Neuronal stem cell (in vitro differentiated cells): ENCODE measurements at regions not wholly inside any gene's neighbourhood (a gene's known extent, or its start where the extent isn't known, plus 50 kb on each side); places are given as distances from the start of the nearest gene placed in this dataset.

Source experiments
- DNase-seq: peaks from one replicate; pipeline ENCODE4 v3.0.0-alpha.2; 2013; ENCODE audit warnings: low spot score
- H2AFZ ChIP-seq: one replicate; pipeline ENCODE4 v1.6.1; 2013; ENCODE audit warnings: mild to moderate bottlenecking, low read length, inconsistent platforms
- H2AK5ac ChIP-seq: 2 replicates; pipeline ENCODE4 v1.6.1; 2013; ENCODE audit warnings: low read depth, mild to moderate bottlenecking, inconsistent platforms, low read length, moderate library complexity, mixed read lengths
- H2BK120ac ChIP-seq: 2 replicates; pipeline ENCODE4 v1.6.1; 2013; ENCODE audit warnings: low read depth, mild to moderate bottlenecking, inconsistent platforms, low read length, moderate library complexity, mixed read lengths
- H2BK12ac ChIP-seq: one replicate; pipeline ENCODE4 v1.6.1; 2013; ENCODE audit warnings: low read length, inconsistent platforms
- H2BK15ac ChIP-seq: 2 replicates; pipeline ENCODE4 v1.6.1; 2013; ENCODE audit warnings: mild to moderate bottlenecking, low read length, inconsistent platforms, mixed read lengths
- H2BK5ac ChIP-seq: one replicate; pipeline ENCODE4 v1.6.1; 2013; ENCODE audit warnings: inconsistent platforms, mild to moderate bottlenecking, low read length, moderate library complexity
- H3K14ac ChIP-seq: one replicate; pipeline ENCODE4 v1.6.1; 2013; ENCODE audit warnings: low read length, inconsistent platforms
- H3K18ac ChIP-seq: 2 replicates; pipeline ENCODE4 v1.6.1; 2013; ENCODE audit warnings: low read length, inconsistent platforms
- H3K23ac ChIP-seq: 2 replicates; pipeline ENCODE4 v1.6.1; 2013; ENCODE audit warnings: low read depth, mild to moderate bottlenecking, mixed read lengths, low read length, inconsistent platforms; ENCODE audit not compliant: poor library complexity
- H3K27ac ChIP-seq: replicated peaks from 3 replicates; pipeline ENCODE4 v1.5.1; 2013; ENCODE audit warnings: low read length, inconsistent platforms
- H3K27me3 ChIP-seq, 3 experiments: 2 replicates each; pipeline ENCODE4 v1.6.1; 2013; ENCODE audit warnings: low read length in 3 of 3, mild to moderate bottlenecking in 2 of 3, inconsistent platforms in 1 of 3, low read depth in 1 of 3, mixed read lengths in 1 of 3, moderate library complexity in 1 of 3; ENCODE audit not compliant: control insufficient read depth in 3 of 3, insufficient read depth in 3 of 3
- H3K36me3 ChIP-seq, 2 donors: replicated peaks in 1 of 2; 2 replicates each; pipeline ENCODE4 v1.6.1; 2013; ENCODE audit warnings: low read length in 2 of 2; ENCODE audit not compliant: control insufficient read depth in 2 of 2, insufficient read depth in 2 of 2
- H3K4ac ChIP-seq: 2 replicates; pipeline ENCODE4 v1.6.1; 2013; ENCODE audit warnings: inconsistent platforms, mild to moderate bottlenecking, low read length, moderate library complexity
- H3K4me1 ChIP-seq, 2 donors: 1 replicate in 1 of 2; 2 replicates in 1 of 2; pipeline ENCODE4 v1.6.1; 2013; ENCODE audit warnings: low read length in 2 of 2, low read depth in 1 of 2; ENCODE audit not compliant: control insufficient read depth in 2 of 2, insufficient read depth in 1 of 2
- H3K4me2 ChIP-seq: one replicate; pipeline ENCODE4 v1.6.1; 2013; ENCODE audit warnings: mild to moderate bottlenecking, low read length, inconsistent platforms; ENCODE audit not compliant: insufficient read depth, poor library complexity, severe bottlenecking
- H3K4me3 ChIP-seq, 2 donors: 2 replicates each; pipeline ENCODE4 v1.5.1; 2013; ENCODE audit warnings: low read length in 2 of 2, mild to moderate bottlenecking in 2 of 2, inconsistent platforms in 1 of 2, moderate library complexity in 1 of 2
- H3K79me1 ChIP-seq: one replicate; pipeline ENCODE4 v1.6.1; 2013; ENCODE audit warnings: low read depth, mild to moderate bottlenecking, inconsistent platforms, low read length, moderate library complexity
- H3K9ac ChIP-seq: one replicate; pipeline ENCODE4 v1.6.1; 2013; ENCODE audit warnings: mild to moderate bottlenecking, low read depth, low read length, inconsistent platforms; ENCODE audit not compliant: poor library complexity
- H3K9me3 ChIP-seq, 2 donors: replicated peaks in 1 of 2; 2 replicates each; pipeline versions ENCODE3 to v1.6.1; 2013; ENCODE audit warnings: low read length in 2 of 2, mild to moderate bottlenecking in 2 of 2, inconsistent platforms in 1 of 2, low read depth in 1 of 2, mixed read lengths in 1 of 2, moderate library complexity in 1 of 2; ENCODE audit not compliant: control insufficient read depth in 2 of 2, insufficient read depth in 1 of 2
- H4K8ac ChIP-seq: one replicate; pipeline ENCODE4 v1.6.1; 2013; ENCODE audit warnings: low read depth, mild to moderate bottlenecking, inconsistent platforms, low read length, moderate library complexity
- H4K91ac ChIP-seq: one replicate; pipeline ENCODE4 v1.6.1; 2013; ENCODE audit warnings: low read length, low read depth, mild to moderate bottlenecking, inconsistent platforms; ENCODE audit not compliant: poor library complexity
- WGBS, 2 donors: extraction: QIAGEN DNeasy Blood & Tissue Kit; methylation state at CpG; one replicate each; pipeline ENCODE4 v1.1.7; 2013; ENCODE audit warnings: missing lambda C conversion rate in 2 of 2, mixed read lengths in 1 of 2; ENCODE audit not compliant: insufficient read length in 2 of 2, insufficient replicate concordance in 1 of 2; ENCODE audit errors: extremely low coverage in 2 of 2; 5-methylcytosine and 5-hydroxymethylcytosine counted together

GRCh38 chr18:28716338-28716737 is 539.4 kb upstream of the CDH2 start:
- no CpG with 5 or more reads among the region's 1 CpG for WGBS, 2 donors
- no peak for DNase-seq
- no peak overlapping the region for H3K23ac ChIP-seq

GRCh38 chr18:28715206-28715605 is 538.3 kb upstream of the CDH2 start:
- Histone ChIP-seq H3K9ac (no peak overlapping the region), H3K4ac (no peak overlapping the region), H2AFZ (no peak overlapping the region), H3K18ac (no peak overlapping the region), H3K36me3 (no peaks in the 10 kb centered on the region), H3K9me3 (peaks cover 0 to 3% of the 10 kb centered on the region in 2 donors), H3K23ac (no peak overlapping the region), H3K79me1 (no peaks in the 10 kb centered on the region), H3K14ac (no peak overlapping the region), H4K8ac (no peak overlapping the region), H2BK5ac (no peak overlapping the region), H3K27me3 (no peaks in the 10 kb centered on the region), H4K91ac (no peak overlapping the region), H3K4me3 (no peak overlapping the region), H2AK5ac (no peak overlapping the region), H3K4me2 (no peak overlapping the region), H3K27ac (no peak overlapping the region), H3K4me1 (peaks cover 3 to 4% of the 10 kb centered on the region in 2 donors), H2BK120ac (no peak overlapping the region), H2BK15ac (no peak overlapping the region), H2BK12ac (no peak overlapping the region)
- no CpG with 5 or more reads among the region's 1 CpG for WGBS, 2 donors
- no peak for DNase-seq

More at GRCh38 chr18:28716338-28716737, 539.4 kb upstream of the CDH2 start:
- H2BK120ac ChIP-seq, result no peak overlapping the region
- no peak overlapping the region for H2BK12ac ChIP-seq
- H3K4me1 ChIP-seq, result peaks cover 3 to 4% of the 10 kb centered on the region in 2 donors
- H2BK5ac ChIP-seq, result no peak overlapping the region
- H2AK5ac ChIP-seq, result no peak overlapping the region
- H3K79me1 ChIP-seq, result no peaks in the 10 kb centered on the region
- no peak overlapping the region for H3K27ac ChIP-seq
- no peak overlapping the region for H3K9ac ChIP-seq
- no peak overlapping the region for H3K4ac ChIP-seq
- H3K9me3 ChIP-seq, result peaks cover 0 to 3% of the 10 kb centered on the region in 2 donors
- no peak overlapping the region for H4K91ac ChIP-seq
- H3K14ac ChIP-seq, result no peak overlapping the region
- no peak overlapping the region for H2AFZ ChIP-seq
- no peak overlapping the region for H3K4me2 ChIP-seq
- H3K18ac ChIP-seq, result no peak overlapping the region
- no peaks in the 10 kb centered on the region for H3K27me3 ChIP-seq
- no peaks in the 10 kb centered on the region for H3K36me3 ChIP-seq
- H4K8ac ChIP-seq, result no peak overlapping the region
- no peak overlapping the region for H2BK15ac ChIP-seq
- no peak overlapping the region for H3K4me3 ChIP-seq

GRCh38 chr18:28714498-28714897 is 537.6 kb upstream of the CDH2 start:
- no peak overlapping the region for H3K4me3 ChIP-seq
- no peak overlapping the region for H2BK15ac ChIP-seq
- peaks cover 0 to 3% of the 10 kb centered on the region in 2 donors for H3K9me3 ChIP-seq
- no peak overlapping the region for H3K4ac ChIP-seq
- no peaks in the 10 kb centered on the region for H3K27me3 ChIP-seq
- no peaks in the 10 kb centered on the region for H3K79me1 ChIP-seq
- H3K14ac ChIP-seq, result no peak overlapping the region
- H4K8ac ChIP-seq, result no peak overlapping the region
- H3K27ac ChIP-seq, result no peak overlapping the region
- no peak overlapping the region for H2AK5ac ChIP-seq
- no peak overlapping the region for H2BK12ac ChIP-seq
- peaks cover 3 to 4% of the 10 kb centered on the region in 2 donors for H3K4me1 ChIP-seq
- no peaks in the 10 kb centered on the region for H3K36me3 ChIP-seq
- no peak for DNase-seq
- H3K9ac ChIP-seq, result no peak overlapping the region
- H3K18ac ChIP-seq, result no peak overlapping the region
- no peak overlapping the region for H2AFZ ChIP-seq
- no peak overlapping the region for H4K91ac ChIP-seq
- no peak overlapping the region for H3K4me2 ChIP-seq
- H2BK120ac ChIP-seq, result no peak overlapping the region
- no peak overlapping the region for H2BK5ac ChIP-seq
- H3K23ac ChIP-seq, result no peak overlapping the region

- Histone ChIP-seq H2AFZ (no peak overlapping the region), H3K36me3 (no peaks in the 10 kb centered on the region), H2BK5ac (no peak overlapping the region), H3K4me3 (no peak overlapping the region), H4K91ac (no peak overlapping the region), H3K27me3 (no peaks in the 10 kb centered on the region), H3K14ac (no peak overlapping the region), H3K4me2 (no peak overlapping the region), H2BK120ac (no peak overlapping the region), H3K18ac (no peak overlapping the region), H3K27ac (no peak overlapping the region), H3K23ac (no peak overlapping the region), H3K4me1 (peaks cover 3 to 4% of the 10 kb centered on the region in 2 donors), H3K9ac (no peak overlapping the region), H3K4ac (no peak overlapping the region), H2BK12ac (no peak overlapping the region), H4K8ac (no peak overlapping the region), H2BK15ac (no peak overlapping the region), H3K9me3 (peaks cover 0 to 3% of the 10 kb centered on the region in 2 donors), H3K79me1 (no peaks in the 10 kb centered on the region), H2AK5ac (no peak overlapping the region)
- WGBS, 2 donors, result no CpG with 5 or more reads among the region's 4 CpGs
- no peak for DNase-seq
These were observed 536.0 kb upstream of the CDH2 start for GRCh38 chr18:28712796-28713425.
